K562 (cell line): ENCODE measurements at regions not wholly inside any gene's neighbourhood (a gene's known extent, or its start where the extent isn't known, plus 50 kb on each side); places are given as distances from the start of the nearest gene placed in this dataset.

Experiments
- ATAC-seq: fragments of 200-7000 bp; cut with Tn5 transposase; 3 replicates; pipeline ENCODE4 v1.9.1; 2020; ENCODE audit warnings: moderate library complexity
- BruUV-seq: library from RNA; stranded (reverse); fragments of 400-500 nt; replicated peaks from 2 replicates; lab custom pipeline; 2021; lab: Mats Ljungman, UMichigan
- CTCF ChIA-PET: fragments of 300-600 bp; formaldehyde crosslinking; extraction: SDS; loops from one replicate; lab custom pipeline; 2021; ENCODE audit warnings: low intra/inter-chr PET ratio; lab: Yijun Ruan, JAX
- POLR2A ChIA-PET: fragments of 300-600, 350-650 bp; sonication (Branson Sonifier 250); formaldehyde crosslinking; extraction: SDS; loops from one replicate; lab custom pipeline; 2021; ENCODE audit warnings: antibody characterized with exemption, inconsistent platforms; lab: Yijun Ruan, JAX
- DNase-seq, 4 experiments: peaks; one replicate each; pipeline versions ENCODE4 v3.0.0 to v3.0.0-alpha.2; 2011 to 2018; ENCODE audit warnings: low spot score in 3 of 4, mixed read lengths in 3 of 4; ENCODE audit errors: extremely low read depth in 1 of 4
- FAIRE-seq: peaks from 2 replicates; lab custom pipeline; 2011; peaks lifted over from hg19 to GRCh38; lab: Jason Lieb, UNC
- H2AFZ ChIP-seq: 2 replicates; pipeline ENCODE4 v1.6.0; 2011; ENCODE audit warnings: low read depth, low read length, control low read depth, inconsistent platforms
- H3K27ac ChIP-seq: fragments of 200-600 bp; 3 replicates; pipeline ENCODE4 v1.8.0; 2011; ENCODE audit warnings: low read depth, mild to moderate bottlenecking, control low read depth, inconsistent platforms, low read length, moderate library complexity, mixed read lengths; ENCODE audit errors: extremely low read depth
- H3K27me3 ChIP-seq, 2 experiments: fragments of 300-600 bp in 1 of 2; 2 replicates in 1 of 2; 3 replicates in 1 of 2; pipeline versions ENCODE4 v1.6.0 to v1.8.0; 2011; ENCODE audit warnings: inconsistent platforms in 2 of 2, low read length in 2 of 2, mild to moderate bottlenecking in 1 of 2, mixed read lengths in 1 of 2, moderate library complexity in 1 of 2; ENCODE audit not compliant: control insufficient read depth in 2 of 2, insufficient read depth in 2 of 2
- H3K36me3 ChIP-seq: fragments of 300-600 bp; 3 replicates; pipeline ENCODE4 v1.8.0; 2011; ENCODE audit warnings: mild to moderate bottlenecking, low read length, inconsistent platforms; ENCODE audit not compliant: control insufficient read depth, insufficient read depth
- H3K4me1 ChIP-seq, 2 experiments: fragments of 200-600 bp in 1 of 2; replicated peaks in 1 of 2; 2 replicates in 1 of 2; 3 replicates in 1 of 2; pipeline versions ENCODE4 v1.5.1 to v1.8.0; 2011; ENCODE audit warnings: inconsistent platforms in 2 of 2, low read length in 2 of 2, mild to moderate bottlenecking in 1 of 2, mixed read lengths in 1 of 2, moderate library complexity in 1 of 2; ENCODE audit not compliant: control insufficient read depth in 2 of 2, insufficient read depth in 2 of 2
- H3K4me2 ChIP-seq: 2 replicates; pipeline ENCODE4 v1.6.1; 2011; ENCODE audit warnings: low read length, control low read depth, inconsistent platforms, mixed read lengths; ENCODE audit not compliant: insufficient read depth
- H3K4me3 ChIP-seq: fragments of 200-600 bp; sonication (generic), shearing (Covaris generic); 2 replicates; pipeline ENCODE4 v1.5.1; 2016; ENCODE audit warnings: control low read depth, inconsistent platforms
- H3K79me2 ChIP-seq: fragments of 200-600 bp; 3 replicates; pipeline ENCODE4 v1.8.0; 2011; ENCODE audit warnings: low read length, inconsistent platforms; ENCODE audit not compliant: control insufficient read depth, insufficient read depth
- H3K9ac ChIP-seq, 2 experiments: 2 replicates each; pipeline versions ENCODE4 v1.6.0 to v1.6.1; 2011; ENCODE audit warnings: low read depth in 2 of 2, low read length in 2 of 2, control low read depth in 1 of 2, inconsistent platforms in 1 of 2, mild to moderate bottlenecking in 1 of 2, mixed read lengths in 1 of 2; ENCODE audit not compliant: insufficient read depth in 1 of 2
- H3K9me1 ChIP-seq: one replicate; pipeline ENCODE4 v1.6.0; 2011; ENCODE audit warnings: inconsistent platforms, mild to moderate bottlenecking, low read length, moderate library complexity; ENCODE audit not compliant: control insufficient read depth, insufficient read depth
- H3K9me3 ChIP-seq: replicated peaks from 2 replicates; pipeline ENCODE4 v1.5.1; 2011; ENCODE audit warnings: low read depth, low read length, inconsistent platforms; ENCODE audit not compliant: control insufficient read depth, insufficient read depth
- H4K20me1 ChIP-seq: replicated peaks from 2 replicates; pipeline ENCODE4 v1.6.1; 2011; ENCODE audit warnings: low read length, inconsistent platforms, mixed read lengths; ENCODE audit not compliant: control insufficient read depth, insufficient read depth
- CBFB ChIP-seq: sonication (generic); formaldehyde crosslinking; IDR thresholded peaks from 2 replicates; pipeline ENCODE4 v1.4.0; 2020; ENCODE audit warnings: mild to moderate bottlenecking, missing genetic modification reagents
- CTBP1 ChIP-seq: fragments of 450-650 bp; IDR thresholded peaks from 2 replicates; pipeline ENCODE4 v1.6.1; 2016; ENCODE audit warnings: borderline replicate concordance
- GABPA ChIP-seq: fragments of 200-800 bp; sonication (Bioruptor generic); conservative IDR thresholded peaks from 2 replicates; pipeline ENCODE4 v1.6.1; 2016; ENCODE audit warnings: low read depth, missing genetic modification characterization, missing compliant biosample characterization
- HMG20B ChIP-seq: fragments of 250-450 bp; sonication (Bioruptor Pico); IDR thresholded peaks from 2 replicates; pipeline ENCODE4 v1.5.0; 2021; ENCODE audit warnings: mild to moderate bottlenecking
- MED1 ChIP-seq: sonication (generic); formaldehyde crosslinking; IDR thresholded peaks from 2 replicates; pipeline ENCODE4 v1.8.1; 2023; ENCODE audit warnings: missing genetic modification reagents, borderline replicate concordance
- RFX7 ChIP-seq: fragments of 250-450 bp; sonication (Bioruptor Pico); IDR thresholded peaks from 2 replicates; pipeline ENCODE4 v1.5.1; 2021; ENCODE audit warnings: mild to moderate bottlenecking
- RUNX1 ChIP-seq: sonication (generic); IDR thresholded peaks from 2 replicates; pipeline ENCODE4 v1.6.1; 2016; ENCODE audit warnings: antibody characterized with exemption, low read depth
- TAF7 ChIP-seq: fragments of 450-650 bp; IDR thresholded peaks from 2 replicates; pipeline ENCODE4 v1.6.1; 2016; ENCODE audit warnings: missing genetic modification characterization, missing compliant biosample characterization
- TCF3 ChIP-seq: sonication (generic); formaldehyde crosslinking; IDR thresholded peaks from 2 replicates; pipeline ENCODE4 v1.4.0; 2020; ENCODE audit warnings: mild to moderate bottlenecking, missing genetic modification reagents
- U2AF1 ChIP-seq: fragments of 200-400 bp; formaldehyde crosslinking; optimal IDR thresholded peaks from 2 replicates; pipeline ENCODE3; 2017; ENCODE audit warnings: mild to moderate bottlenecking, low read depth, low read length, moderate library complexity
- ZNF133 ChIP-seq: fragments of 250-450 bp; sonication (Bioruptor Pico); IDR thresholded peaks from 2 replicates; pipeline ENCODE4 v1.4.0; 2020; ENCODE audit warnings: mild to moderate bottlenecking
- ZNF589 ChIP-seq: fragments of 200-800 bp; sonication (Bioruptor generic); IDR thresholded peaks from 2 replicates; pipeline ENCODE4 v1.6.1; 2016; ENCODE audit warnings: low read depth, missing genetic modification characterization, missing compliant biosample characterization
- WGBS: fragments of 100-300 bp; shearing (Covaris generic); methylation state at CpG from one replicate; pipeline ENCODE4 v1.1.6; 2016; ENCODE audit warnings: low coverage, mixed read lengths; ENCODE audit not compliant: insufficient coverage; ENCODE audit errors: missing lambda C conversion rate; 5-methylcytosine and 5-hydroxymethylcytosine counted together
- in situ Hi-C: fragments of 300-500 bp; cut with MboI; formaldehyde crosslinking; loops from 4 replicates; pipeline ENCODE4 v1.15.0; 2018; ENCODE audit warnings: inconsistent platforms, mixed read lengths
- intact Hi-C: fragments of 100-400 bp; cut with micrococcal nuclease; formaldehyde crosslinking; loops from 2 replicates; pipeline ENCODE4 v1.14.2; 2022
- TF ChIP-seq, protein P1 (sequence below): fragments of 450-650 bp; IDR thresholded peaks from 2 replicates; pipeline ENCODE4 v1.6.1; 2018; ENCODE audit warnings: mild to moderate bottlenecking, low read depth; ENCODE audit not compliant: partially characterized antibody

DNA sequence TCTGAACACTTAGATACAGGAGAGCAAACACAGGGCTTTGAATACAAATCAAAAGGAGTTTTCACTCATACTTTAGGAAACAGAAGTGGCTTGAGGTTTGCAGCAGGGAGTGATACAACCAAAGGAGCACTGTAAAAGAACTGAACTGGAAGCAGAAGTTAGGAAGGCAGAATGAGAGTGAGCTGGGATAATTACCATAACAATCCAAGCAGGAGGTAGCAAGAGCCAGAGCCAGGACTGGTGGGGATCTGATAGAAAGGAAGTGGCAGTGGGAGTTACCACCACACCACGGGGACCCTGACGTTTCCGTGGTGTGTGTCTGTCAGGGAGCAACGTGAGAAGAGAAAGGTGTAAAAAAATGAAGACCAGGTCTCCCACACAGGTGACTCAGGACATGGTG, 81.3 kb upstream of the EPB41L3 start:
- no TSS peak for BruUV-seq
- ChIA-PET CTCF (no interaction called here), POLR2A (no interaction called here)
- H3K9me3 ChIP-seq, result no peaks in the 10 kb centered on the region
- intact Hi-C loops, result no loop called here
- no peak overlapping the region for H3K27ac ChIP-seq
- H3K4me3 ChIP-seq, result no peak overlapping the region
- WGBS, result 0% methylated on average over 4 of the region's 4 CpGs
- no peaks in the 10 kb centered on the region for H3K27me3 ChIP-seq
- TF ChIP-seq RFX7, result no peak
- no peak for TF ChIP-seq MED1
- TF ChIP-seq TAF7 (tag), result no peak
- TF ChIP-seq, protein P1, sequence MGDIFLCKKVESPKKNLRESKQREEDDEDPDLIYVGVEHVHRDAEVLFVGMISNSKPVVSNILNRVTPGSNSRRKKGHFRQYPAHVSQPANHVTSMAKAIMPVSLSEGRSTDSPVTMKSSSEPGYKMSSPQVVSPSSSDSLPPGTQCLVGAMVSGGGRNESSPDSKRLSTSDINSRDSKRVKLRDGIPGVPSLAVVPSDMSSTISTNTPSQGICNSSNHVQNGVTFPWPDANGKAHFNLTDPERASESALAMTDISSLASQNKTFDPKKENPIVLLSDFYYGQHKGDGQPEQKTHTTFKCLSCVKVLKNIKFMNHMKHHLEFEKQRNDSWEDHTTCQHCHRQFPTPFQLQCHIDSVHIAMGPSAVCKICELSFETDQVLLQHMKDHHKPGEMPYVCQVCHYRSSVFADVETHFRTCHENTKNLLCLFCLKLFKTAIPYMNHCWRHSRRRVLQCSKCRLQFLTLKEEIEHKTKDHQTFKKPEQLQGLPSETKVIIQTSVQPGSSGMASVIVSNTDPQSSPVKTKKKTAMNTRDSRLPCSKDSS, result no peak
- no peak for TF ChIP-seq ZNF133 (CRISPR knock-in tag)
- no peak for TF ChIP-seq CBFB (CRISPR knock-in tag)
- TF ChIP-seq GABPA, result no peak
- no peak for TF ChIP-seq HMG20B (CRISPR knock-in tag)
- TF ChIP-seq CTBP1, result no peak
- TF ChIP-seq TCF3 (CRISPR knock-in tag), result no peak
- no peak for TF ChIP-seq RUNX1
- TF ChIP-seq U2AF1, result no peak
- TF ChIP-seq ZNF589, result no peak
- no peaks in the 10 kb centered on the region for H4K20me1 ChIP-seq
- H3K4me1 ChIP-seq, result peaks cover 0 to 12% of the 10 kb centered on the region in 2 experiments; a peak in 2 of 5 replicates
- no peaks in the 10 kb centered on the region for H3K9me1 ChIP-seq
- H3K9ac ChIP-seq, result no peak overlapping the region
- no peak overlapping the region for H2AFZ ChIP-seq
- in situ Hi-C loops, result no loop called here
- H3K79me2 ChIP-seq, result no peaks in the 10 kb centered on the region
- no peak for DNase-seq
- no peaks in the 10 kb centered on the region for H3K36me3 ChIP-seq
- H3K4me2 ChIP-seq, result no peak overlapping the region
- FAIRE-seq, result no peak
- ATAC-seq, result no peak
